ENCODE measurements at regions not wholly inside any gene's neighbourhood (a gene's known extent, or its start where the extent isn't known, plus 50 kb on each side); places are given as distances from the start of the nearest gene placed in this dataset.

DNA sequence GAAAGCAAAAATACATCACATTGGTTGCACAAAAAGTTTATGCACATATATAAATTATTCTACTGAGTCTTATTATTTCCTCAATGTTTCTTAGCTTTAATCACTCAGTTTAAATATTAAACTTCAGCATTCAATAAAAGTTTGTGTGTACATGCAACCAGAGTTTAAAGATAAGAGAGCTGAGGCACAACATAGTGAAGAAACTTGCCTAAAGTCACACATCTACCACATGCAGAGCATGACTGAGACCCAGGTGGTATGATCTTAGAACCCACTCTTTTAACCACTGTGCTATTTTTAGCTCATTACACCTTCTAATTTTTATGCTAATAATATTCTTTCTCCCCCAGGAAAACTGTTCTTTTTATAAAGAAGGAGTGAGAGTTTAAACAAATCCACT, 96.1 kb upstream of the GOLIM4 start:
- TF ChIP-seq, protein P1, sequence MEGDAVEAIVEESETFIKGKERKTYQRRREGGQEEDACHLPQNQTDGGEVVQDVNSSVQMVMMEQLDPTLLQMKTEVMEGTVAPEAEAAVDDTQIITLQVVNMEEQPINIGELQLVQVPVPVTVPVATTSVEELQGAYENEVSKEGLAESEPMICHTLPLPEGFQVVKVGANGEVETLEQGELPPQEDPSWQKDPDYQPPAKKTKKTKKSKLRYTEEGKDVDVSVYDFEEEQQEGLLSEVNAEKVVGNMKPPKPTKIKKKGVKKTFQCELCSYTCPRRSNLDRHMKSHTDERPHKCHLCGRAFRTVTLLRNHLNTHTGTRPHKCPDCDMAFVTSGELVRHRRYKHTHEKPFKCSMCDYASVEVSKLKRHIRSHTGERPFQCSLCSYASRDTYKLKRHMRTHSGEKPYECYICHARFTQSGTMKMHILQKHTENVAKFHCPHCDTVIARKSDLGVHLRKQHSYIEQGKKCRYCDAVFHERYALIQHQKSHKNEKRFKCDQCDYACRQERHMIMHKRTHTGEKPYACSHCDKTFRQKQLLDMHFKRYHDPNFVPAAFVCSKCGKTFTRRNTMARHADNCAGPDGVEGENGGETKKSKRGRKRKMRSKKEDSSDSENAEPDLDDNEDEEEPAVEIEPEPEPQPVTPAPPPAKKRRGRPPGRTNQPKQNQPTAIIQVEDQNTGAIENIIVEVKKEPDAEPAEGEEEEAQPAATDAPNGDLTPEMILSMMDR (IDR thresholded peaks at IDR 0.05; ENCODE audit: poor library complexity) = no peak
- no peak for TF ChIP-seq EZH2 (IDR thresholded peaks at IDR 0.05; ENCODE audit: borderline replicate concordance)
- no peak for TF ChIP-seq EZH2phosphoT487 (IDR thresholded peaks at IDR 0.05; ENCODE audit: low read depth, severe bottlenecking, unreplicated experiment)
- H3K27ac ChIP-seq = no peak overlapping the region
- H2AFZ ChIP-seq = no peak overlapping the region
- DNase-seq (ENCODE audit: low spot score) = no peak
- H3K27me3 ChIP-seq = no peaks in the 10 kb centered on the region
- no peaks in the 10 kb centered on the region for H3K9me3 ChIP-seq (ENCODE audit: low read depth)
- H3K4me2 ChIP-seq = no peak overlapping the region
- H4K20me1 ChIP-seq (ENCODE audit: insufficient read depth, poor library complexity, severe bottlenecking) = no peaks in the 10 kb centered on the region
- H3K9me2 ChIP-seq (replicated peaks; ENCODE audit: insufficient read depth) = no peaks in the 10 kb centered on the region
- H3K4me1 ChIP-seq (ENCODE audit: insufficient read depth) = peaks cover 6% of the 10 kb centered on the region
- no peaks in the 10 kb centered on the region for H3K79me2 ChIP-seq
- no peak overlapping the region for H3K4me3 ChIP-seq
- no peaks in the 10 kb centered on the region for H3K36me3 ChIP-seq (replicated peaks; ENCODE audit: insufficient read depth, low read depth)

DNA sequence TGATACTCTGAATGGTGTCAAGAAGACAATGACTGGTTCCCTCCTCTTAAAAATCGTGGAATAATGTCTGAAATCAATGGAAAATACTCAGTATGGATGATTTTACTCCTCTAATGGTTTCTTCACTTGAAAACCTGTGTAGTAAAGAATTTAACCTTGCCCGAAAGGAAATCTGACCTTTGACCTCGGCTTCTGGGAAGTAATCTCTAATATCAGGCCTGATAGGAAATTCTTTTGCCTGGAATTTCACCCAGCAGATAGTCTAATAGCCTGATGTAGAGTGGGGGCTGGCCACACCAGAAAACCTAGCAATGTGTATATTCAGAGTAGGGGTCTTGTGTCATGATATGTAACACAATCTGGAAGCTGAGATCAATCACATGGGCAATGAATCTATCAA, 91.5 kb upstream of the GOLIM4 start:
- WGBS (ENCODE audit: low lambda C conversion rate, missing lambda C conversion rate) = 59% methylated on average over 3 of the region's 3 CpGs
- H3K4me3 ChIP-seq = no peak overlapping the region
- TF ChIP-seq EZH2phosphoT487 (IDR thresholded peaks at IDR 0.05; ENCODE audit: low read depth, severe bottlenecking, unreplicated experiment) (no peak), EZH2 (IDR thresholded peaks at IDR 0.05; ENCODE audit: borderline replicate concordance) (no peak)
- TF ChIP-seq, protein P1 (IDR thresholded peaks at IDR 0.05; ENCODE audit: poor library complexity) = no peak
- H3K9me2 ChIP-seq (replicated peaks; ENCODE audit: insufficient read depth) = no peaks in the 10 kb centered on the region
- no peak overlapping the region for H3K4me2 ChIP-seq
- H3K27me3 ChIP-seq = no peaks in the 10 kb centered on the region
- H2AFZ ChIP-seq = no peak overlapping the region
- H3K79me2 ChIP-seq = no peaks in the 10 kb centered on the region
- no peaks in the 10 kb centered on the region for H4K20me1 ChIP-seq (ENCODE audit: insufficient read depth, poor library complexity, severe bottlenecking)
- H3K4me1 ChIP-seq (ENCODE audit: insufficient read depth) = peaks cover 6% of the 10 kb centered on the region
- H3K36me3 ChIP-seq (replicated peaks; ENCODE audit: insufficient read depth, low read depth) = no peaks in the 10 kb centered on the region
- H3K9me3 ChIP-seq (ENCODE audit: low read depth) = no peaks in the 10 kb centered on the region
- H3K27ac ChIP-seq = no peak overlapping the region
- DNase-seq (ENCODE audit: low spot score) = no peak

DNA sequence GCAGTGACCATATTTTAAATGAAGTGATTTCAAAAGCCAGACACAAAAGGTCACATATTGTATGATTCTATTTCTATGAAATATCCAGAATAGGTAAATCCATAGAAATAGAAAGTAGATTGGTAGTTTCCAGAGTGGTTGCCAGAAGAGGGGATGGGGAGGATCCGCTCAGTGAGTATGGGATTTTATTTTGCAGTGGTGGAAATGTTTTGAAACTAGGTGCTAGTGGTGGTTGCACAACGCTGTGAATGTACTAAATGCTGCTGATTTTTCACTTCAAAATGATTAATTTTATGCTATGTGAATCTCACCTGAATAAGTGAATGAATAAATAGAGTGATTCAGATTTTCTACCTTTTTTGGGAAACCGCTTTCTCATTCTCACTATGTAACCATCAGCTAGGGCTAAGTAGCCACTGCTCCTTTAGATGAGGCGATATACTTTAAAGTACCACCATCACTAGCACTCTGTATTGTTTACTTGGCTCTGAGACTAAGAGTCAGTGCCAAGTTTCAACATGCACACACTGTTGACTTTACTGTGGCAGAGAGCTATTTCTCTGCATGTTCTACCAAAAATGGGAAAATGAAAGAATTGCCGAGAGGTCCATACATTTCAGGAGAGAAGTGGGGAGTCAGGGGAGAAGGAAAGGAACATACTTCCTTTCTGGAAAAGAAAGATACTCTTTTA, 90.7 kb upstream of the GOLIM4 start:
- DNase-seq (ENCODE audit: low spot score) = no peak
- no peaks in the 10 kb centered on the region for H3K79me2 ChIP-seq
- TF ChIP-seq, protein P1 (IDR thresholded peaks at IDR 0.05; ENCODE audit: poor library complexity) = no peak
- TF ChIP-seq EZH2phosphoT487 (IDR thresholded peaks at IDR 0.05; ENCODE audit: low read depth, severe bottlenecking, unreplicated experiment) (no peak), EZH2 (IDR thresholded peaks at IDR 0.05; ENCODE audit: borderline replicate concordance) (no peak)
- H3K9me3 ChIP-seq (ENCODE audit: low read depth) = no peaks in the 10 kb centered on the region
- H4K20me1 ChIP-seq (ENCODE audit: insufficient read depth, poor library complexity, severe bottlenecking) = no peaks in the 10 kb centered on the region
- no peak overlapping the region for H2AFZ ChIP-seq
- H3K4me3 ChIP-seq = no peak overlapping the region
- H3K27ac ChIP-seq = no peak overlapping the region
- H3K36me3 ChIP-seq (replicated peaks; ENCODE audit: insufficient read depth, low read depth) = no peaks in the 10 kb centered on the region
- peaks cover 6% of the 10 kb centered on the region for H3K4me1 ChIP-seq (ENCODE audit: insufficient read depth)
- no peak overlapping the region for H3K4me2 ChIP-seq
- no peaks in the 10 kb centered on the region for H3K9me2 ChIP-seq (replicated peaks; ENCODE audit: insufficient read depth)
- 93% methylated on average over 5 of the region's 5 CpGs for WGBS (ENCODE audit: low lambda C conversion rate, missing lambda C conversion rate)
- no peaks in the 10 kb centered on the region for H3K27me3 ChIP-seq
